Breast epithelium (tissue), 3 donors: ENCODE measurements at regions not wholly inside any gene's neighbourhood (a gene's known extent, or its start where the extent isn't known, plus 50 kb on each side); places are given as distances from the start of the nearest gene placed in this dataset.

Source experiments
- CTCF ChIP-seq, 3 donors: fragments of 450-650 bp; IDR thresholded peaks; one replicate each; pipeline ENCODE4 v1.5.1; 2016 to 2017; ENCODE audit warnings: antibody characterized with exemption in 3 of 3, mild to moderate bottlenecking in 3 of 3, moderate library complexity in 3 of 3
- POLR2A ChIP-seq: fragments of 450-650 bp; IDR thresholded peaks from one replicate; pipeline ENCODE4 v1.6.1; 2016; ENCODE audit warnings: antibody characterized with exemption, mild to moderate bottlenecking, moderate library complexity
- POLR2AphosphoS5 ChIP-seq, 3 donors: sonication (generic); formaldehyde crosslinking; IDR thresholded peaks; one replicate each; pipeline ENCODE4 v1.6.1; 2017; ENCODE audit warnings: antibody characterized with exemption in 3 of 3

DNA sequence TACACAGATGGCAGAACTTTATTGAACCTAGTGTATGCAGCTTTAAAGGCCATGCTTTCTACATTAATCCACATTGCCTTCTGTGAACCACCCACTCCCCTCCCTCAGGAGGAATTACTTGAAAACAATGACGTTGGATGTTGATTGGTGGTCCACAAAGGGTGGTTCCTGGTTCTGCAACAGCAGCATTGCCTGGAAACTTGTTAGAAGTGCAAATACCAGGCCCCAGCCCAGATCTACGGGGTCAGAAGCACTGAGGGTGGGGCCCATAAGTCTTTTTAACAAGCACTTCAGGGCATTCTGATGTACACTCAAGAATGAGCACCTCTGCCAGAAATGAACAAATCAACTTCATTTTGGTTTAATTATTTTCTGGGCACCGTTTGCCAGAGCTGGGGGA, 91.0 kb downstream of the ISX start:
- TF ChIP-seq POLR2A (no peak), CTCF (IDR thresholded peaks at IDR 0.05) (no peak), POLR2AphosphoS5 (IDR thresholded peaks at IDR 0.05) (no peak)
